HuH-7 (cell line): ENCODE measurements at regions not wholly inside any gene's neighbourhood (a gene's known extent, or its start where the extent isn't known, plus 50 kb on each side); places are given as distances from the start of the nearest gene placed in this dataset.

Source experiments
- DNase-seq: peaks from one replicate; pipeline ENCODE4 v3.0.0; 2011; ENCODE audit warnings: low spot score

DNA sequence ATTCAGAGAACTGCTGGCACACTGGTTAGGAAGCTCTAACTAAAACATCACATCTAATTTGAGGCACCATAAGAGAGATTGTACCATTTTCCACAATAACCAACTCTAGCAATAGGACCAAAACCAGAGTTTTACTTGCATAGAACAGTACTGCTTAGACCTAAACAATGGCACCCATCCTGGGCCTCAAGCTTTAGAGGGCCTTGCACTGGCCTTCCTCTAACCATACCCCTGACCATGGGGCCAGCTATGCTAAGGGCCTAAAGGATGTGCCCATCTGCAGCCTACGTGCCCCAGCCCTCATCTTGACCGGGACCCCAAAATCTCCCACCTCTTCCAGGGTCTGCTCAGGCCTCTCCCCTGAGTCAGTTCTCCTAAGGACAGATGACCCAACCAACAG lies 74.4 kb upstream of the ARHGAP32 start:
- no peak for DNase-seq

DNA sequence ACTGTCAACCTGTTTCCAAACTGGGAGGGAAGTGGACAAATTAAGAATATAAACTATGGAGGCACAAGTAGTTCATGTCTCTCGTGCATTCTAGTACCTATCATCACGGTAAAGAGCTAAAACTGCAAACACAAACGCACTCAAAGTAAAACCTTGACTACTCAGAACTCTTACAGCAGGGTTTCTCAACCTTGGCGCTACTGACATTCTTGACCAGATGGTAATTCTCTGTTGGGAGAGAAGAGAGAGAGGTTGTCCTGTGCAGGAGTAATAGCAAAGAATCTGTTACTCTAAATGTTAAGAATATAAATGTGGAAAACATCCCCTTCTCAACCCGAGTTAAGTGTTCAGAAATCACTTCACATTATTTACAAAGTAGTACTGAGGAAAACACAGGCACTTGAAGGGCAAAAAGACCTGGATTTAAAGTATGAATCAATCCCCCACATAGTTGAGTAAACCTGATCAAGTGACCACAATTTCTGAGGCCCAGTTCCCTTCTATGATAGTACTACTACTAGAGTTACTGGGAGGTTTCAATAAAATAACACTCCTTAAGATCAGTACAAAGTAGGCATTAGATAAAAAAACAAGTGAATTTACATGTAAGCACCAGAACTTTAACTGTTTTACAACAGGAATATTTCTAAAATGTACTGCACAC lies 73.1 kb upstream of the ARHGAP32 start:
- DNase-seq: no peak

DNA sequence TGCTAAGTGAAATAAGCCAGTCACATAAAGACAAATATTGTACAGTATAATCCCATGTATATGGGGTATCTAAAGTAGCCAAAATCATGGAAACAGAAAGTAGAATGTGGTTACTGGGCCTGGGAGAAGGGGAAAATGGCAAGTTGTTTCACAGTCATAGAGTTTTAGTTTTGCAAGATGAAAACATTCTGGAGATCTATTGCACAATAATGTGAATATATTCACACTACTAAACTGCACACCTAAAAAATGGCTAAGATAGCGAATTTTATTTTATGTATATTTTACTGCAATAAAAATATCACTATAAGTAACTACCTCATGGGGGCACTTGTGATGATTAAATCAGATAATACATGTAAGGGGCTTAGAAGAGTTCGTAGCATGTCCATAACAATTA lies 72.0 kb upstream of the ARHGAP32 start:
- DNase-seq: no peak

DNA sequence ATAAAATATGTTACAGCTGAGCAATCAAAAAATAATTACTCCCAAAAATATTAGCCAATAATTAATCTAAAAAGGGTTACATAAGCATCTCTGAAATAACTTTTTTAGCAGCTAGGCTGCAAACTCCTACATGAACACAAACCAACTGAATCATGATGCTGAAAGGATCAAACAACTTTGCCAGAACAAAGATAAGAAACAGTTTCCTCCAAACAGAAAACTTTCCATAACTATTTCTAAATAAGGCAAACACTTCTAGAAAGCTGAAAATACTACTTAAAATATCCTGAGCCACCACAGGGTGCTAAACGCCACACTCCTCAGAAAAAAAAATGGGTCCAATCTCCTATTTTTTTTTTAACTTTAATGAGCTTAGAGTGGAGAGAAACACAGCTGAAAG lies 68.6 kb upstream of the ARHGAP32 start:
- DNase-seq: no peak

DNA sequence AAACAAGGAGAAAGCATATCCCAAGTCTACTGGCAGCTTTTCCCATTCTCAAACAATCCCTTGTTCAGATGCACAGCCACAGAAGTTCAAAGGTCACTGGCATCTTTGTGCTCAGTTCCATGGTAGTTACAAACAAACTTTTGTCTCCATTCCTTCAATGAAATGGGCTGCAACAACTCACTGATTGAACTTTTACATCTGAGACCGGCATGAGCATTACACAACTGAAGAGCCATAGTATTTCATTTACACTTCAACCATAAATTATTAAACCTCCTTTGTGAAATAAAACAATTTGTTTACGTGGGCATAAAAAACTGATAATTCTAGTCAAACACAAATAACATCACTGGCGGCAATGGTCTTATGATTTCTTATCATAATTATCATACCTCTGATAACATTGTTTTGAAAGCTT lies 67.8 kb upstream of the ARHGAP32 start:
- DNase-seq: no peak

DNA sequence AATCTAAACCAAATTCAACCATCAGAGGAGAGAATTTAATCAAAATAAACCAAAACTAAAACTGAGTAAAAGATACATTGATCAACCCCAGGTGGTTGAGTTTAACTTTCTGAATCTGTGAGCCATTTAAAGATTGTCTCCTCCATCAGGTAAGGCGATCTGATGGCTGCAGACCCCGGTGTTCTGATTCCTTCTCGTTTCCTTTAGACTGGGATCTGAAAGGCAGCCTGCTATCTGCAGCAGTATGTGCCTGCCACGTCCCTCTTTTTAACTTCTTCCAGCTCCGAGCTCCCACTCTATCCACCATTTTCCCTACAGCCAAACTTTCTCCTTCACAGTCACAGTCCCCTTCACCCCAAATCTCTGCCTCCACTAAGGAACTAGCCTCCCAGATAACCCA lies 66.1 kb upstream of the ARHGAP32 start:
- DNase-seq: no peak

DNA sequence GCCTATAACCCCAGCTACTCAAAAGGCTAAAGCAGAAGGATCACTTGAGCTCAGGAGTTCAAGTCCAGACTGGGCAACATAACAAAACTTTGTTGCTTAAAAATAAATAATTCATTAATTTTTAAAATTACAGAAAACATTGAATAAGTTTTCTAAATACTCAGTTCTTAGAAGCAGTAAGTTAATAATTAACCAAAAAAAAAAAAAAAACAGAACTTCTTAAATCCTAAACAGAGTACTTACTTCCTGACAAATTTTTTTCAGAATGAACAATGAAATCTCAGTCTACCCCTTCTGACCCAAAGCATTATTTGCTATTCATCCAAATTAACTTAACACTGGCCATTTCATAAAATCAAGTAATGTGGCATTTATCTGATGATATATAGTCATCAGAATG lies 65.4 kb upstream of the ARHGAP32 start:
- no peak for DNase-seq

DNA sequence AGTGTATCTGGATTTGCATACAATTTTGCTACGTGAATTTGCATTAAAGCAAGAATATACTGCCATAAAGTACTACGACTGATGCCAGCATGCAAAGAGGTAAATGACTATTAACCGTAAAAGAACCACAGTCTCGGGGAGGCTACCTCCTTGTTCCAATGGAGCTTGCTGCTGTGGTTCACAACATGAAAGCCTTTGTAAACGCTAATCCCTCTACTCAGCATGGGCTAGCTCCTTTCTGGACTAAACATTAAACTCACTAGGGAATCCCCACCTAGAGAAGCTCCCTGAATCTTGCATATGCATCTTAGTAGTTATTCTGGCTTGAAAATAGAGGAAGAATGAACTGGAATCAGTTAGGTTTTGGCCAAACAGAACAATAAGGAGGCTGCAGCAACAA lies 60.5 kb upstream of the ARHGAP32 start:
- no peak for DNase-seq

DNA sequence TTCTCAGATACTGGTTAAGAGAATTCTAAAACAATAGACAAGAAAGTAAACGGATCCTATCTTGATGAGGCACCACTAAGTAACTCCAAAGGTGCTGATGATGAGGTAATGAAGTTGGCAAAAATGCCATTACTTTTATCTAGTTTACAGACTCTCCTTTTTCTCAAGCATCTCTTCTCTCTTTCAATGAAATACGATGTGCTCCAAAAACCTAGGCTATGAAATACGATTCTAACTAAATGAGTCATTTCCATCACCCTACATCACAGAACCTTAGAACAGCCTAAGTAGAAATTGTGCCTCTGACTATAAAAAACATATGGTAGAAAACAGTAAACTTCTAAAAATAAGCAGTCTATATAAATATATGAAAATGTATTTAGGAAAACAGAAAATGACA lies 58.9 kb upstream of the ARHGAP32 start:
- no peak for DNase-seq

DNA sequence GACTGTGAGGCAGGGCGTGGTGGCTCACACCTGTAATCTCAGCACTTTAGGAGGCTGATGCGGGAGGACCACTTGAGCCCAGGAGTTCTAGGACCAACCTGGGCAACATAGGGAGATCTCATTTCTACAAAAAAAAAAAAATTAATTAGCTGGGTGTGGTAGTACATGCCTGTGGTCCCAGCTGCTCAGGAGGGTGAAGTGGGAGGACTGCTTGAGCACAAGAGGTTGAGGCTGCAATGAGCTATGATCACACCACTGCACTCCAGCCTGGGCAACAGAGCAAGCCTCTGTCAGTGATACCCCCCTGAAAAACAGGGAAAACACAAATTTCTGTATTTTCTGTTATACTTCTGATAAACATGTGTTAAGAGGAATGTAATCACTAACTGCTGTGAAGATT lies 57.8 kb upstream of the ARHGAP32 start:
- no peak for DNase-seq

DNA sequence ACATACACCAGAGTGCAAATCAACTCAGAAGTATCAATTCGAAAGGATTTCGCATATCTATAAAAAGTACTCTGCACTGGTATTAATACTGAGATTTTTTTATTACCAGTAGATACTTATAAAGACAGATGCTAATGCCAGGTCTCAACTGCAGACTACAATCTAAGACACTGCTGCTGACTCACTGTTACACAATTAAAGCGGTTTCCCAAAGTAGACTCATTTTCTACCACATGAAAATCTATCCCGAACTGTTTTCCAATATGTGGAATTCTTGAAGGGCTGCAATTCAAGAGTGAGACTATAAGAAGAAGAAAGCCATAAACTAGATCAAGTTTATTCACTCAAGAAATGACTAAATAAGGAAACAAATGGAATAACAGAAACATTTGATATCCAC lies 57.2 kb upstream of the ARHGAP32 start:
- no peak for DNase-seq

DNA sequence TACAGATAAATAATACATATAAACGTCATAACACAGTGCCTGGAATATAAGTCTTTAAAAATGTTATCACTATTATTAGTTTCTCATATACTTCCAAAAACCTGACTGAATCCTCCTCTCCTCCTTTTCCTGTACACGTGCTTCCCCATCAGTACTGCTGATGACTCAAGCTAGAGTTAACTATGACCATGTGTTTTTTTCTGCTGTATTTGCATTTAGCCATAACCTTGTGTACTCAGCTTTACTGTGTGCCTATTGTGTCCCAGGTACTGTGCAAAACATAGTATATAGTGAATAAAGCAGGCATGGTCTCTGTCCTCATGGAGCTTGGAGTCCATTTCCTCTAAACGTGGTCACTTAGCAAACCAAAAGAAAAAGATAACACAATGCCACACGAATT lies 56.5 kb upstream of the ARHGAP32 start:
- DNase-seq: no peak

DNA sequence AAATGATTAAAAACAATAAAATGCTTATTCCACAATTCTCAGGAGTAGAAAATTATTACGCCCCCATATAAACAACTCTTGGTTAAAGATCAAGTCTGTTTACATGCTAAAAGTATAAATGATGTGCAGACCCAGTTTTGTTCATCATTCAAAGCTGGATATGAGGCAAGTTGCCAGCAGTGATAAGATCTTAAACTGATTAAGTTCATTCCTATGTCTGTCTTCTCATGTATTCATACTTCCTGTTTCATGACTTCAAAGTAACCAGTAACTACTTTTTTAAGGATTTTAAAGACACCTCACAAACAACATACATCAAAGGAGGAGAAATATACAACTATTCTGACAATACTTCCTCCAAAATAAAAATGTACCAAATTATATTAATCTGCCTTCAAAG lies 55.0 kb upstream of the ARHGAP32 start:
- no peak for DNase-seq

DNA sequence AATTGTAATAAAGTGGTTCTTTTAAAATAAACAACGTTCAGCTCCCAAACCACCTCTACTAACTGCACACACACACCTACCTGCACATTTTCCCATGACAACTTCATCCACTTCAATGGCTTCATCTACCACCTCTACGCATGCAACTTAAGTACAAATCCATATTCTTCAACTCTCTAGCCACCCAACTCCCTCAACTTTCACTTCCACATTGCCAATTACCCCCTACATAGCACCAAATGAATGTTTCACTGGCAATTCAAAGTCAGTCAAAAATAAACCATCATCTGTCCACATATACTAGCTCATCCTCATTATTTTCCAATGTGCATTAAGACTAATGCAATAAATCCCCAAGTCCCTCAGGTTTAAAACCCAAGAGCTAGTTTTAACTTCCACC lies 50.7 kb upstream of the ARHGAP32 start:
- no peak for DNase-seq
